GM21390 (cell line): ENCODE measurements at regions not wholly inside any gene's neighbourhood (a gene's known extent, or its start where the extent isn't known, plus 50 kb on each side); places are given as distances from the start of the nearest gene placed in this dataset.

Experiments
- ATAC-seq: cut with Tn5 transposase; IDR thresholded peaks from one replicate; pipeline ENCODE4 v1.9.1; 2021; ENCODE audit not compliant: unreplicated experiment

GRCh38 chr6:19312241-19312978, 524.8 kb upstream of the ID4 start:
- no peak for ATAC-seq

GRCh38 chr6:19317431-19317986, 519.7 kb upstream of the ID4 start:
- no peak for ATAC-seq

GRCh38 chr6:19319005-19319404, 518.2 kb upstream of the ID4 start:
- ATAC-seq = no peak

- no peak for ATAC-seq
Observed at GRCh38 chr6:19320111-19320581, 517.0 kb upstream of the ID4 start.

- no peak for ATAC-seq
Observed at GRCh38 chr6:19322691-19323485, 514.3 kb upstream of the ID4 start.

- no peak for ATAC-seq
Observed at GRCh38 chr6:19324376-19324775, 512.8 kb upstream of the ID4 start.

- no peak for ATAC-seq
Observed at GRCh38 chr6:19325335-19325789, 511.8 kb upstream of the ID4 start.

GRCh38 chr6:19327241-19327640, 509.9 kb upstream of the ID4 start:
- no peak for ATAC-seq

- no peak for ATAC-seq
Observed at GRCh38 chr6:19327661-19328060, 509.5 kb upstream of the ID4 start.

GRCh38 chr6:19329078-19329477, 508.1 kb upstream of the ID4 start:
- ATAC-seq = no peak

GRCh38 chr6:19331089-19331488, 506.1 kb upstream of the ID4 start:
- no peak for ATAC-seq

GRCh38 chr6:19332806-19333460, 504.2 kb upstream of the ID4 start:
- ATAC-seq = no peak

GRCh38 chr6:19333936-19334335, 503.2 kb upstream of the ID4 start:
- ATAC-seq = no peak

- ATAC-seq = no peak
Observed at GRCh38 chr6:19336579-19336978, 500.6 kb upstream of the ID4 start.

GRCh38 chr6:19337101-19337500, 500.1 kb upstream of the ID4 start:
- ATAC-seq = no peak

GRCh38 chr6:19342616-19343015, 494.6 kb upstream of the ID4 start:
- ATAC-seq = no peak

GRCh38 chr6:19349429-19349828, 487.7 kb upstream of the ID4 start:
- ATAC-seq = no peak

GRCh38 chr6:19354181-19354580, 483.0 kb upstream of the ID4 start:
- no peak for ATAC-seq

- no peak for ATAC-seq
Observed at GRCh38 chr6:19356692-19357091, 480.5 kb upstream of the ID4 start.

GRCh38 chr6:19362396-19362795, 474.8 kb upstream of the ID4 start:
- no peak for ATAC-seq

GRCh38 chr6:19368511-19368910, 468.7 kb upstream of the ID4 start:
- ATAC-seq = no peak
